ENCODE measurements at regions not wholly inside any gene's neighbourhood (a gene's known extent, or its start where the extent isn't known, plus 50 kb on each side); places are given as distances from the start of the nearest gene placed in this dataset.
"Not testable (repeated sequence)": the region's sequence is repeated elsewhere in the genome, so short reads cannot be mapped to it uniquely, and the experiment has no call there.

GRCh38 chr11:37843603-37844002 is 1245.6 kb upstream of the RAG2 start:
- no peaks in the 10 kb centered on the region for H3K36me3 ChIP-seq
- H3K27me3 ChIP-seq: no peaks in the 10 kb centered on the region
- H3K27ac ChIP-seq: no peak overlapping the region
- TF ChIP-seq CTCF (IDR thresholded peaks at IDR 0.05): no peak
- no peaks in the 10 kb centered on the region for H3K9me3 ChIP-seq
- H3K4me1 ChIP-seq (ENCODE audit: control insufficient read depth in 1 of 2, insufficient read depth in 1 of 2, low read depth in 1 of 2, low read length in 1 of 2): no peaks in the 10 kb centered on the region
- no peak overlapping the region for H3K4me3 ChIP-seq (ENCODE audit: low read depth in 1 of 2, low read length in 1 of 2)

GRCh38 chr11:37841016-37841415 is 1243.0 kb upstream of the RAG2 start:
- no peaks in the 10 kb centered on the region for H3K4me1 ChIP-seq (ENCODE audit: control insufficient read depth in 1 of 2, insufficient read depth in 1 of 2, low read depth in 1 of 2, low read length in 1 of 2)
- no peak overlapping the region for H3K4me3 ChIP-seq (ENCODE audit: low read depth in 1 of 2, low read length in 1 of 2)
- H3K9me3 ChIP-seq: no peaks in the 10 kb centered on the region
- no peak for TF ChIP-seq CTCF (IDR thresholded peaks at IDR 0.05)
- no peaks in the 10 kb centered on the region for H3K36me3 ChIP-seq
- no peak overlapping the region for H3K27ac ChIP-seq
- no peaks in the 10 kb centered on the region for H3K27me3 ChIP-seq

- not testable (repeated sequence) for H3K9me3 ChIP-seq; H3K4me1 ChIP-seq (ENCODE audit: control insufficient read depth in 1 of 2, insufficient read depth in 1 of 2, low read depth in 1 of 2, low read length in 1 of 2)
These were observed 1242.3 kb upstream of the RAG2 start for GRCh38 chr11:37840345-37840744.

GRCh38 chr11:37830529-37830928 is 1232.5 kb upstream of the RAG2 start:
- H3K36me3 ChIP-seq: no peaks in the 10 kb centered on the region
- no peak overlapping the region for H3K27ac ChIP-seq
- H3K4me1 ChIP-seq (ENCODE audit: control insufficient read depth in 1 of 2, insufficient read depth in 1 of 2, low read depth in 1 of 2, low read length in 1 of 2): no peaks in the 10 kb centered on the region
- no peaks in the 10 kb centered on the region for H3K9me3 ChIP-seq
- no peak for TF ChIP-seq CTCF (IDR thresholded peaks at IDR 0.05)
- no peaks in the 10 kb centered on the region for H3K27me3 ChIP-seq
- no peak overlapping the region for H3K4me3 ChIP-seq (ENCODE audit: low read depth in 1 of 2, low read length in 1 of 2)

More at GRCh38 chr11:37840345-37840744, 1242.3 kb upstream of the RAG2 start:
- not testable (repeated sequence) for H3K4me3 ChIP-seq (ENCODE audit: low read depth in 1 of 2, low read length in 1 of 2); H3K27ac ChIP-seq; H3K27me3 ChIP-seq; H3K36me3 ChIP-seq

GRCh38 chr11:37817727-37818270 is 1219.8 kb upstream of the RAG2 start:
- no peaks in the 10 kb centered on the region for H3K36me3 ChIP-seq
- no peaks in the 10 kb centered on the region for H3K4me1 ChIP-seq (ENCODE audit: control insufficient read depth in 1 of 2, insufficient read depth in 1 of 2, low read depth in 1 of 2, low read length in 1 of 2)
- no peak overlapping the region for H3K4me3 ChIP-seq (ENCODE audit: low read depth in 1 of 2, low read length in 1 of 2)
- H3K9me3 ChIP-seq: no peaks in the 10 kb centered on the region
- no peak overlapping the region for H3K27ac ChIP-seq
- no peak for TF ChIP-seq CTCF (IDR thresholded peaks at IDR 0.05)
- no peaks in the 10 kb centered on the region for H3K27me3 ChIP-seq

- no peaks in the 10 kb centered on the region for H3K9me3 ChIP-seq
- no peaks in the 10 kb centered on the region for H3K36me3 ChIP-seq
- no peaks in the 10 kb centered on the region for H3K27me3 ChIP-seq
- H3K4me1 ChIP-seq (ENCODE audit: control insufficient read depth in 1 of 2, insufficient read depth in 1 of 2, low read depth in 1 of 2, low read length in 1 of 2): no peaks in the 10 kb centered on the region
- H3K27ac ChIP-seq: no peak overlapping the region
- no peak overlapping the region for H3K4me3 ChIP-seq (ENCODE audit: low read depth in 1 of 2, low read length in 1 of 2)
- TF ChIP-seq CTCF (IDR thresholded peaks at IDR 0.05): no peak
These were observed 1214.3 kb upstream of the RAG2 start for GRCh38 chr11:37812281-37812880.

All from neutrophil (primary cell).